ENCODE measurements at regions not wholly inside any gene's neighbourhood (a gene's known extent, or its start where the extent isn't known, plus 50 kb on each side); places are given as distances from the start of the nearest gene placed in this dataset.
A peak's percentile ranks its signal among the peaks of the same experiment; 100 is the strongest.

GRCh38 chr18:73007195-73007914, 139.6 kb upstream of the NETO1 start:
- Histone ChIP-seq H3K27ac (ENCODE audit: control insufficient read depth, insufficient read depth) (peak overlapping the region; percentile 42; the same call in 1 of the 2 replicates), H3K4me1 (ENCODE audit: control insufficient read depth, insufficient read depth, low read length) (no peaks in the 10 kb centered on the region), H2AFZ (ENCODE audit: control insufficient read depth, low read depth, low read length) (peak overlapping the region; percentile 15), H3K4me2 (ENCODE audit: control insufficient read depth, insufficient read depth) (peak overlapping the region; percentile 32), H3K9ac (ENCODE audit: control insufficient read depth, insufficient read depth, low read length) (no peak overlapping the region), H3K79me2 (ENCODE audit: control insufficient read depth, insufficient read depth, low read length) (no peaks in the 10 kb centered on the region), H3K27me3 (replicated peaks in 1 of 2; ENCODE audit: control insufficient read depth in 2 of 2, insufficient read depth in 2 of 2, low read length in 1 of 2) (no peaks in the 10 kb centered on the region), H4K20me1 (ENCODE audit: control insufficient read depth, insufficient read depth) (no peaks in the 10 kb centered on the region), H3K4me3 (no peak overlapping the region), H3K36me3 (ENCODE audit: control insufficient read depth in 2 of 2, insufficient read depth in 2 of 2, low read length in 1 of 2) (no peaks in the 10 kb centered on the region), H3K9me3 (replicated peaks; ENCODE audit: control insufficient read depth, insufficient read depth, low read length) (no peaks in the 10 kb centered on the region; the same call in 2 of the 3 replicates)
- 0% methylated on average over 6 of the region's 6 CpGs for WGBS (ENCODE audit: insufficient coverage, insufficient replicate concordance, low lambda C conversion rate, missing lambda C conversion rate)
- ChIA-PET CTCF (no interaction called here), SMC1A (ENCODE audit: uncharacterized antibody, unreplicated experiment) (interaction anchor here (1.1 kb wide), 1 partner anchor 128 kb away, joined by 3 read pairs; no protein-coding TSS in a partner anchor), POLR2A (no interaction called here), RAD21 (ENCODE audit: unreplicated experiment) (no interaction called here)
- no TSS peak for BruUV-seq (replicated peaks)
- DNase-seq (ENCODE audit: low read depth, low spot score) (peak; percentile 25), ATAC-seq (peak; percentile 80), FAIRE-seq (peak; percentile 38)
- intact Hi-C loops (cut with micrococcal nuclease; ENCODE audit: unreplicated experiment): loop anchor here (10.0 kb wide), 1 partner anchor 127 kb away; no protein-coding TSS in a partner anchor
- in situ Hi-C loops (cut with MboI): no loop called here
- no peak for TF ChIP-seq KLF5 (IDR thresholded peaks at IDR 0.05; ENCODE audit: partially characterized antibody)
- TF ChIP-seq CEBPZ (IDR thresholded peaks at IDR 0.05; ENCODE audit: low read depth, low read length): no peak
- no peak for TF ChIP-seq BMI1 (IDR thresholded peaks at IDR 0.05; ENCODE audit: borderline replicate concordance)
- TF ChIP-seq WRNIP1 (IDR thresholded peaks at IDR 0.05; ENCODE audit: borderline replicate concordance, low read depth, low read length): no peak
- TF ChIP-seq MXI1 (IDR thresholded peaks at IDR 0.05; ENCODE audit: low read depth, low read length): no peak
- TF ChIP-seq BACH1 (IDR thresholded peaks at IDR 0.05; ENCODE audit: borderline replicate concordance): no peak
- no peak for TF ChIP-seq ATF7 (IDR thresholded peaks at IDR 0.05; ENCODE audit: low read depth)
- TF ChIP-seq PAX8 (IDR thresholded peaks at IDR 0.05): no peak
- TF ChIP-seq SRF (IDR thresholded peaks at IDR 0.05; ENCODE audit: low read depth in 2 of 2, low read length in 2 of 2): no peak
- TF ChIP-seq TCF3 (IDR thresholded peaks at IDR 0.05; ENCODE audit: borderline replicate concordance, insufficient read depth, low read depth, low read length): no peak
- TF ChIP-seq BHLHE40 (IDR thresholded peaks at IDR 0.05; ENCODE audit: borderline replicate concordance in 1 of 2, low read depth in 2 of 2, low read length in 1 of 2): peak; percentile 47 to 61; a peak in 2 of 4 replicates
- TF ChIP-seq MTA2 (IDR thresholded peaks at IDR 0.05; ENCODE audit: low read depth): peak; percentile 28; the same call in 1 of the 2 replicates
- TF ChIP-seq SPI1 (IDR thresholded peaks at IDR 0.05; ENCODE audit: borderline replicate concordance, insufficient read depth, low read depth, low read length): peak; percentile 83
- peak; percentile 43; the same call in 1 of the 2 replicates for TF ChIP-seq EED (IDR thresholded peaks at IDR 0.05; ENCODE audit: low read depth)
- no peak for TF ChIP-seq REST (IDR thresholded peaks at IDR 0.05; ENCODE audit: low read depth, low read length)
- TF ChIP-seq MEF2A (IDR thresholded peaks at IDR 0.05; ENCODE audit: insufficient read depth, low read depth, low read length): no peak
- no peak for TF ChIP-seq NBN (IDR thresholded peaks at IDR 0.05)
